Peyer's patch (tissue), 4 donors: ENCODE measurements at regions not wholly inside any gene's neighbourhood (a gene's known extent, or its start where the extent isn't known, plus 50 kb on each side); places are given as distances from the start of the nearest gene placed in this dataset.

ENCODE experiments used
- CTCF ChIP-seq, 6 experiments: fragments of 450-650 bp in 4 of 6; fragments of 200-600 bp in 2 of 6; sonication (generic) in 1 of 6; IDR thresholded peaks; one replicate each; pipeline ENCODE4 v1.5.1; 2017 to 2019; ENCODE audit warnings: antibody characterized with exemption in 6 of 6, mild to moderate bottlenecking in 3 of 6, moderate library complexity in 1 of 6
- POLR2A ChIP-seq, 2 donors: fragments of 450-650 bp; IDR thresholded peaks; one replicate each; pipeline ENCODE4 v1.5.1; 2017; ENCODE audit warnings: antibody characterized with exemption in 2 of 2, mild to moderate bottlenecking in 2 of 2, moderate library complexity in 2 of 2

- TF ChIP-seq CTCF (IDR thresholded peaks at IDR 0.05) = no peak
- no peak for TF ChIP-seq POLR2A (IDR thresholded peaks at IDR 0.05)
Observed at GRCh38 chr2:181281206-181281832, 175.9 kb upstream of the ITGA4 start.
